Dendritic cell treated with granulocyte-macrophage colony-stimulating factor and Interleukin-4, amounts not matched to agents 40 ng/mL and 50 ng/mL, for 4 days (primary cell): ENCODE measurements at regions not wholly inside any gene's neighbourhood (a gene's known extent, or its start where the extent isn't known, plus 50 kb on each side); places are given as distances from the start of the nearest gene placed in this dataset.
A peak's percentile ranks its signal among the peaks of the same experiment; 100 is the strongest.
"Not testable (repeated sequence)": the region's sequence is repeated elsewhere in the genome, so short reads cannot be mapped to it uniquely, and the experiment has no call there.

Experiments used
- H3K27ac Mint-ChIP-seq: one replicate; pipeline ENCODE4 v1.8.0; 2022; ENCODE audit warnings: mild to moderate bottlenecking, mixed read lengths
- H3K27me3 Mint-ChIP-seq: one replicate; pipeline ENCODE4 v1.8.0; 2022; ENCODE audit warnings: mild to moderate bottlenecking, mixed read lengths
- H3K36me3 Mint-ChIP-seq: one replicate; pipeline ENCODE4 v1.8.0; 2022; ENCODE audit warnings: low read depth, mixed read lengths
- H3K4me1 Mint-ChIP-seq: one replicate; pipeline ENCODE4 v1.8.0; 2022; ENCODE audit warnings: low read depth, mixed read lengths
- H3K4me3 Mint-ChIP-seq: one replicate; pipeline ENCODE4 v1.8.0; 2022; ENCODE audit warnings: mild to moderate bottlenecking, moderate library complexity, mixed read lengths
- H3K9me3 Mint-ChIP-seq: one replicate; pipeline ENCODE4 v1.8.0; 2022; ENCODE audit warnings: mixed read lengths
- intact Hi-C: fragments of 100-400 bp; cut with micrococcal nuclease; formaldehyde crosslinking; loops from one replicate; pipeline ENCODE4 v1.15.0; 2022

DNA sequence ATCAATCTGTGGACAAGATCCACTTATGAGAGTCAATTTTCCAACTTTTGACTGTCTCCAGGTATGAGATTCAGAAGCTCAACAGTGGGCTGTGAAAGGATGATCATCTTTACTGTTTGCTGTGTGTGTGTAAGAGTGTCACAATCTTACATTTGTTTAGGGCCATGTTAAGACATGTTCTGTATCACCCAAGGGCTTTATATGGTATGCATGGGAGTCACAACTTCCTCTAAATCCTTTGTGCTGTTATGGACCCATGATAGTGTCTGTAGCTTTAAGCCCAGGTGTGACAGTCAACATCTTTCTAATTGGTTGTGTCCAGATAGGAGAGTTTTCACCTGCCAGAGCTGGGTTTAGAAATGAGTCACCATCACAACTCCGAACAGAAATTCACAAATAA is 70.2 kb downstream of the ZNF726 start:
- H3K4me1 Mint-ChIP-seq, H3K36me3 Mint-ChIP-seq, intact Hi-C loops, H3K4me3 Mint-ChIP-seq, H3K27ac Mint-ChIP-seq, H3K27me3 Mint-ChIP-seq: not testable (repeated sequence)
- peaks cover 83% of the 10 kb centered on the region for H3K9me3 Mint-ChIP-seq

DNA sequence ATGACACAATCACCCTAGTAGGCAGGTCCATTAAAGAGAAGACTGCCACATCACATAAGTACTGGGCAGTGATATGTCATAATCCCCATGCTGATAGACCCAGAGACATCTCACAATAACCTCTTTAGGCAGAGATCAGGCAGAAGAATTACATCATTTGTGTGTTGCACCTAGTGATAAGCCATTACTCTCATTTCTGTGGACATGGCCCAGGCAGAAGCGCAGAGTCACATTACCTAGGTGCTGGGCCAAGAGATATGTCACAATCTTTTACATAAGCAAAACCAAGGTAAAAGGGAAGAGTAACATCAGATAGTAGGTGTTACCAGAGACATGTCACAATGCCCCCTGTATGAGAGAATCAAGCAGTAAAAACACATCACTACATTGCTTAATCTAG is 71.9 kb downstream of the ZNF726 start:
- Mint-ChIP-seq H3K4me3 (no peak overlapping the region), H3K27ac (no peak overlapping the region), H3K4me1 (no peaks in the 10 kb centered on the region), H3K36me3 (no peaks in the 10 kb centered on the region), H3K9me3 (peaks cover 66% of the 10 kb centered on the region), H3K27me3 (no peaks in the 10 kb centered on the region)
- intact Hi-C loops = no loop called here

DNA sequence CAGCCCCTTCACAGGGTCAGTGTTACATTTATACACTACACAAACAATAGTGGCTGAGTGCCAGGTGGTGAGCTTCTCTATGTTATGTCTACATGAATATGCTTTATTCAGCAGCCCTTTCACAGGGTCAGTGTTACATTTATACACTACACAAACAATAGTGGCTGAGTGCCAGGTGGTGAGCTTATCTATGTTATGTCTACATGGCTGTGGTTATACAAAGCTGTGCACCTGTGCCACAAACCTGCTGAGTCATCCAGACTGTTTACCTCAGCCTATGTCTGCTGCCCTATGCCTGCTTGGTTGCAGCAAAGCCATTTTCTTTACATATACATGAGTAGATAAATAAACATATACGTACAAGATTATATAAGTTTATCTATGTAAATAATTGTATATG is 76.5 kb downstream of the ZNF726 start:
- intact Hi-C loops = no loop called here
- no peaks in the 10 kb centered on the region for H3K4me1 Mint-ChIP-seq
- peaks cover 42% of the 10 kb centered on the region for H3K9me3 Mint-ChIP-seq
- H3K4me3 Mint-ChIP-seq = no peak overlapping the region
- H3K36me3 Mint-ChIP-seq = no peaks in the 10 kb centered on the region
- no peak overlapping the region for H3K27ac Mint-ChIP-seq
- no peaks in the 10 kb centered on the region for H3K27me3 Mint-ChIP-seq

DNA sequence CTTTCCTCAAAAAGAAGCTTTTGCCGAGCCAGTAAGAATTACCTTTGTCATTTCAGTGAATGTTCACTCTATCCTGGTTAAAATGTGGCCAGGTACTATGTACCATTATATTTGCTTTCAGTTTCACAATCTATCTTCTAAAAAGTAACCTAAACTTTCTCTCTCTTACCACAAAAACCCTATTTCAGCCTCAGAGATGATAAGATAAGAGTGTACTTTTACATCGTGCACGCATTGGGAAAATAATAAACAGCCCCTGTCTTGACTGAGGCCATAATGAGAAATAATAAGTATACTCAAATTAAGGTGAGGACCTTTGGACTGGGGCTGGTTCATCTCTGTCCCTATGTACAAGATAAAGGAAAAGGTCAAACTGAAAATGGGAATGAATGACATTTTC is 77.7 kb downstream of the ZNF726 start:
- H3K36me3 Mint-ChIP-seq = no peaks in the 10 kb centered on the region
- intact Hi-C loops = no loop called here

DNA sequence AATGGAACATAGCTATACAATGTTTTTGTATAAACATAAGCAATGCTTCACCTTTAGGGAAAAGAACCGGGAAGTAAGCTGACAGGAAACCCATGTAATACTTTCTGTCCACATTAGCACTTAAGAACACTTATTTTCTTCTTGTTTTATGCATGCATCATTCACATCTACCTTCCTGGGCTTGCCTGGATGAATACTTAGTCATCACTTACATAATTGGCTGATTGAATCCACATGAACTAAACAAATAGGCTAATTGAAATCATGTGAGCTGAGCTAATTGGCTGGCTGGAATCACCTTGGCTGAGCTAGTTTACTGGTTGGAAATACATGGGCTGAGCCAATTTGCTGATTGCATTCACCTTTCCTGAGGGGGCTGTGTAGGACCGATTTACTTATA is 78.8 kb downstream of the ZNF726 start:
- intact Hi-C loops = no loop called here
- Mint-ChIP-seq H3K4me1 (no peaks in the 10 kb centered on the region), H3K27ac (no peak overlapping the region), H3K36me3 (no peaks in the 10 kb centered on the region), H3K9me3 (peaks cover 43% of the 10 kb centered on the region), H3K4me3 (no peak overlapping the region), H3K27me3 (no peaks in the 10 kb centered on the region)

More for the DNA sequence above, 77.7 kb downstream of the ZNF726 start:
- no peaks in the 10 kb centered on the region for H3K4me1 Mint-ChIP-seq
- H3K27me3 Mint-ChIP-seq = no peaks in the 10 kb centered on the region
- H3K27ac Mint-ChIP-seq = no peak overlapping the region
- H3K9me3 Mint-ChIP-seq = peaks cover 42% of the 10 kb centered on the region
- H3K4me3 Mint-ChIP-seq = no peak overlapping the region

DNA sequence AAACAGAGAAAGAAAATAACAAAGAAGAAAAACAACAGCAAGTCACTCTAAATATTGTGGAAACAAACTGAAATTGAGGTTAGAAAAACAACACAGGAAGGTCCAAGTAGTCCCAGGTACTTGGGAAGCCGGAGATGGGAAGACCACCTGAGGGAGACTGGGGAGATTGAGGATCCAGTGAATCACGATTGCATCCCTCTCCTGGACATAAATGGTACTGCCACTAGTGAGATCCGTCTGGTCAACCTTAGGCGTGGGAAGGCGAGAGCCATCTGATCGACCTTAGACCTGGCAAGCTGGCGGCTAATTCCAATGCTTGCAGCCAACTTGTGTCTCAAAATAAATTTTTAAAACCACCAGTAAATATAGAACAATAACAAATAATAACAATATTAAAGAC is 81.9 kb downstream of the ZNF726 start:
- Mint-ChIP-seq H3K36me3 (no peaks in the 10 kb centered on the region), H3K4me1 (no peaks in the 10 kb centered on the region), H3K27me3 (no peaks in the 10 kb centered on the region), H3K27ac (no peak overlapping the region), H3K9me3 (peaks cover 74% of the 10 kb centered on the region), H3K4me3 (no peak overlapping the region)
- intact Hi-C loops = no loop called here

DNA sequence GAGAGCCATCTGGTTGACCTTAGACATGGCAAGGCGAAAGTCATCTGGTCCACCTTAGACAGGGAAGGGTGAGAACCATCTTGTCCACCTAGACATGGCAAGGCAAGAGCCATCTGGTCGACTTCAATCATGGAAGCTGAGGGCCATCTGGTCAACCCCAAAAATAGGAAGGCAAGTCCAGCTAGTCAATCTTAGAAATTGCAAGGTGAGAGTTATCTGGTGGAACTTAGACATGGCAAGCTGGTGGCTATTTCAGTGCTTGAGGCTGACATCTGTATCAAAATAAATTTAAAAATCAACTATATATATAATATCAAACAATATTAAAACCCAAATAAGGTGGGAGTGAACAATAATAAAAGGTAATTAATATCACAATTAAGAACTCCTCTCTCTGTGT is 83.9 kb downstream of the ZNF726 start:
- no peaks in the 10 kb centered on the region for H3K4me1 Mint-ChIP-seq
- H3K27me3 Mint-ChIP-seq = no peaks in the 10 kb centered on the region
- H3K4me3 Mint-ChIP-seq = no peak overlapping the region
- H3K9me3 Mint-ChIP-seq = peaks cover 93% of the 10 kb centered on the region
- H3K36me3 Mint-ChIP-seq = no peaks in the 10 kb centered on the region
- H3K27ac Mint-ChIP-seq = no peak overlapping the region
- intact Hi-C loops = no loop called here

DNA sequence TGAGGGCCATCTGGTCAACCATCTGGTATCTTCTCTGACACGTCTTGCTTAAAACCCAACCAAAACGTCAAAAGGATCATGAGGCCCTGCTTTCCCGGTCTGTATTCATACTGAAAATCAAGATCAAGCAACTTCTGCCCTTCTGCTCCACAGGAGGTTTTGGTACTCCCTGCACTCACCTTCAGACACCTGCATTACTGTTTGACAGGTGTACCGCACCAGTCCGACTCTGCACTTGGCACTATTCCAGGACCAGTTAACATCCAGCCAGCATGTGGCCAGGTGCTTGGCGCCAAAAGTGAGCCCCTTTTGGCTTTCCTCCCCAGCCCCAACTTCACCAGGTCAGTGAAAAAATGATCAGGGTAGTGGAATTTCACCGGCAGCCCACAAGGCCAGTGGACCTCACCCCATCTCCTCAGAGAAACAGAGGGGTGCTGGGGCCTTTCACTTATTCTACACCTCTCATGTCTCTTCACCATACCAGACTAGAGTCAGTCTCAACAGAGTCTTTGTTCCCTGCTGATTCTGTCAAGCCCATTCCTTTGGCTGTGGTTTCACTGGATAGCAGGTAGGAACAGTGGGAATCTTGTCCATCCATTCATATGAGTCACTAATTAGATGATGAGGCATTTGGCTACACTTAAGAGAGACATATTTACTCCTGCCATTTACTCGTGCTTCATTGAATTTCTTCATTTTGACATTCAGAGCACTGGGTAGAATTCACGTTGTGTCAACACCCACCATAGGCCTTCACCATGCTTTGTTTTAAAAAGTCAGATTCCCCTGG is 85.3 kb downstream of the ZNF726 start:
- H3K4me1 Mint-ChIP-seq = no peaks in the 10 kb centered on the region
- peaks cover 98% of the 10 kb centered on the region for H3K9me3 Mint-ChIP-seq
- H3K36me3 Mint-ChIP-seq = no peaks in the 10 kb centered on the region
- intact Hi-C loops = no loop called here
- H3K27ac Mint-ChIP-seq = no peak overlapping the region
- no peak overlapping the region for H3K4me3 Mint-ChIP-seq
- H3K27me3 Mint-ChIP-seq = no peaks in the 10 kb centered on the region

DNA sequence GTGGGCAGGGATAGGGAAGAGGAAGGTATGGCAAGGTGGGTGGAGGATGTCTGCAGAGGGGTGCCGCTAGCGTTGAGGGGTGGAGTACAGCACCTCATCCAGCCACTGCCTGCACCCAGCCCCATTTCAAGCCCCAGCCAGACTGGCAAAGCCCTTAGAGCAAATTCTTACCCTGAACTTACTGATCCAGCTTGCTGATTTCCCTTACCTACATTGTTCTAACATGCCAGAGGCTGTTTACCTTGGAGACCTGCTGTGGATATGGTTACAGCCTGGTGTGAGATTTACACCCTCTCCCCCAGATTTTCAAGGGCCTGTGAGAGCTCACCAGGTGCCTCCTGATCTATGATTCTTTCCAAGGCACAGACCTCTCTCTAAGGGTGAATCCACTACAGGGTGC is 86.0 kb downstream of the ZNF726 start:
- intact Hi-C loops = no loop called here
- H3K4me3 Mint-ChIP-seq = no peak overlapping the region
- H3K9me3 Mint-ChIP-seq = peaks cover 91% of the 10 kb centered on the region
- no peaks in the 10 kb centered on the region for H3K4me1 Mint-ChIP-seq
- no peak overlapping the region for H3K27ac Mint-ChIP-seq
- H3K36me3 Mint-ChIP-seq = no peaks in the 10 kb centered on the region
- no peaks in the 10 kb centered on the region for H3K27me3 Mint-ChIP-seq

DNA sequence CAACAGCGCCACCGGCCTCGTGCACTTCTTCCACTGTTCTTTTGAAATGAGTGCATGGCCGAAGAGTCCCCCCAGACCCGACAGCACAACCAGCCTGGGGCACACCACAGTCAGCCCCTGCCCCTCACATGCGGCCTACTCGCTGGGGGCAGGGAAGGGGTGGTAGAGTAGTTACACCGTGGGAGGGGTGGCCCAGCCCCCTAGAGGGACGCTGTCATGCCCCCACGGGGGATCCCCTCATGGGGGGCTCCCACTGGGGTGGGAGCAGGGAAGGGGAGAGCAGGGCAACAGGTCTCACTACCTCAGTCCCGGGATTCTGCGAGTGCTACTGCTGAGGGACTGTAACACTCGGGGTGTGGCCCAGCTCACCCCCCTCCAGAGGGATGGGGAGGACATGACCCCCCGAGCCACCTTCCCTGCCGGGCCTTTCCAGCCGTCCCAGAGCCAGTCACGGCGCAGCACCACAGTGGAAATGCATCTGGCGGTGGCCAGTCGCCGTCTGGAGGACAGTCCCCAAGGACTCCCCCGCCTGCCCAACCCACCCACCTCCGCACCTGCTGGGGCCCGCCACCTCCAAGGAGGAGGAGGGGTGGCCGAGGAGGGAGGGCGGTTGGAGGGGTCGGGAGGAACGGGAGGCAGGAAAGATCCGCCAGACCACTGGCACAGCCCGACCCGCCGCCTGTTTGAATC is 84.6 kb upstream of the ZNF254 start:
- Mint-ChIP-seq H3K4me3 (no peak overlapping the region), H3K9me3 (peaks cover 85% of the 10 kb centered on the region), H3K4me1 (no peaks in the 10 kb centered on the region), H3K36me3 (no peaks in the 10 kb centered on the region), H3K27ac (no peak overlapping the region), H3K27me3 (no peaks in the 10 kb centered on the region)
- intact Hi-C loops = no loop called here

DNA sequence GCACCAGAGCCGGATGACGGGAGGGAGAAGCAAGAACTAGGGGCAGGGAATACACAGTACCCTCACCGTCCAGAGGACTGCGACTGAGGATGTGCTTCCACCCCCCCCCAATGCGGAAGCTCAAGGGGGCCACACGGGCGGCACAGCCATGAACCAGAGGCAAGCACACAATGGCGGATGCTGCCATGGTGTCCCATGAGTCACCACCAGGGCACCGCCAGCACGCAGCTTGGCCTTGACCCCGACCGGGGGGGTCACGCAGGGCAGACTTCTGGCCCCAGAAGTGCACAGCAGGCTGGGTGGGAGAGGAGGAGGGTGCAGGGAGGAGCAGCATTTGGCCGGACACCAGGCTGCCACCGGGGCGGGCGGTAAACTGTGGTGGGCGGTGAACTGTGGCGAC is 83.5 kb upstream of the ZNF254 start:
- no peaks in the 10 kb centered on the region for H3K4me1 Mint-ChIP-seq
- no peak overlapping the region for H3K27ac Mint-ChIP-seq
- no peaks in the 10 kb centered on the region for H3K36me3 Mint-ChIP-seq
- H3K9me3 Mint-ChIP-seq = peaks cover 85% of the 10 kb centered on the region
- intact Hi-C loops = no loop called here
- no peak overlapping the region for H3K4me3 Mint-ChIP-seq
- H3K27me3 Mint-ChIP-seq = no peaks in the 10 kb centered on the region

DNA sequence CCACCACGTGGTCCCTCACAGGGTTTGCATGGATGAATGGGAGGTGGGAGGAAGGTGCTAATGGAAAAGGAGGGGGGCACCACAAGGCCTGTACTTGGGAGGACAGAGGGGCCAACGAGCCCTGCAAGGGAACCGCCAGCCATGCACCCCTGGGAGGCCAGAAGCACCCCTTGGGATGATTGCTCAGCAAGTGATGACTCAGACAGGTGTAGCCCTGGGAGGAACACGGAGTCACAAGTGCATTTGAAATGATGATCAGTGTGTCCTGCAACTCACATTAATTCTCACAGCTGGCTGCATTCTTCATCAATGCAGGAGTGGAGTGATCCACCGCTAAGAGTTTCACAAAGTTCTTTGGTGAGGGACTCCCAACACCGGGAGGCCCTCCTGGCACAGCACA is 82.8 kb upstream of the ZNF254 start:
- Mint-ChIP-seq H3K4me3 (no peak overlapping the region), H3K36me3 (no peaks in the 10 kb centered on the region), H3K27me3 (no peaks in the 10 kb centered on the region), H3K9me3 (peaks cover 85% of the 10 kb centered on the region), H3K4me1 (no peaks in the 10 kb centered on the region), H3K27ac (no peak overlapping the region)
- intact Hi-C loops = no loop called here

DNA sequence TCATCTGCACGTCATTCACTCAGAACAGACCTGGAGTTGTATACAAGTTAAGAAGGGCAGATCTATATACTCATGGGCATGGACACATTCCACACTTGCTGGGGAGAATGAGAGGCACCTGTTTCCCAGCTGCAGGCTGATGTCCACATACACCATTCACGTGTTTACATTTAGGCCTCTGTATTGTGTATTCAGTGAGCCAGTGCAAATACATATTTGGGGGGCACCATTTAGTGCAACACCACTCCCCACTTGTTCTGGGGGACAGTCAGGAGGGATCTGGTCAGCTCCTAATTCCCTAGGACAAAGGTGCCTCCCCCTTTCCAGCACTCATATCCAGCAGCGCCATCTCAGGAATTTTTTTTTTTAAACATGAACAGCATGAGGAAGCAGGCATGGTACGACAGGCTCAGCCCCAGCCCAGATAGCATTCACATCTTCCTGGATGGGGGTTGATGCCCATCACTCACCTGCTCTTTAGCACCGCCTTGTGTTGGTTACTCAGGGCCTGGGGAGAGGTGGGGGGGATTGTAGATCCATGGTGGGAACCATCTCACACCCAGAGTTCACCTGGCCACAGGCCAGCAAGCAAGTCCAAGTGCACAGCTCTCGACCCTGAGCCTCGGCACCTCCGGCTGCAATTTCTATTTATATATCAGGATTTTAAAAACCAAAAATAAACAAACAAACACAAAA is 56.9 kb upstream of the ZNF254 start:
- Mint-ChIP-seq H3K9me3 (no peaks in the 10 kb centered on the region), H3K36me3 (peaks cover 12% of the 10 kb centered on the region), H3K4me1 (peaks cover 11% of the 10 kb centered on the region), H3K27ac (no peak overlapping the region), H3K4me3 (no peak overlapping the region), H3K27me3 (no peaks in the 10 kb centered on the region)
- intact Hi-C loops = loop anchor here (5.0 to 10.0 kb wide), 3 partner anchors 113 to 778 kb away; partner anchors contain the start of genes ZNF675 and ZNF724

DNA sequence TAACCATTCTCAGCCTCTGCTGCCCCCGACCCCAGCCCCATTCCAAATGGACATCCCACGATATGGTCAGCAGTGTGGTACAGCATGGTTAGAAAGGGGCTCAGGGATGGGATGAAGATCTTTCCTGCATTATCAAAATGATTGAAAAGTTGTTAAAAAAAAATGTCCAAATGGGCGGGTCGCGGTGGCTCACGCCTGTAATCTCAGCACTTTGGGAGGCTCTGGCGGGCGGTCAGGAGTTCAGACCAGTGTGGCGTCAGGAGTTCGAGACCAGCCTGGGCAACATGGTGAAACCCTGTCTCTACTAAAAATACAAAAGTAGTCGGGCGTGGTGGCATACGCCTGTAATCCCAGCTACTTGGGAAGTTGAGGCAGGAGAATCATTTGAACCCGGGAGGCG is 54.3 kb upstream of the ZNF254 start:
- peaks cover 33% of the 10 kb centered on the region for H3K36me3 Mint-ChIP-seq
- H3K27ac Mint-ChIP-seq = peak overlapping the region; percentile 99
- no peaks in the 10 kb centered on the region for H3K27me3 Mint-ChIP-seq
- peak overlapping the region; percentile 100 for H3K4me3 Mint-ChIP-seq
- no peaks in the 10 kb centered on the region for H3K9me3 Mint-ChIP-seq
- H3K4me1 Mint-ChIP-seq = peaks cover 31% of the 10 kb centered on the region
- intact Hi-C loops = loop anchor here (1.0 to 10.0 kb wide), 4 partner anchors 55 to 780 kb away; partner anchors contain the start of genes ZNF254, ZNF675 and ZNF724
